ENCODE measurements at regions not wholly inside any gene's neighbourhood (a gene's known extent, or its start where the extent isn't known, plus 50 kb on each side); places are given as distances from the start of the nearest gene placed in this dataset.

GRCh38 chr2:198534756-198535155, 730.4 kb downstream of the PLCL1 start:
- TF ChIP-seq, protein P1, sequence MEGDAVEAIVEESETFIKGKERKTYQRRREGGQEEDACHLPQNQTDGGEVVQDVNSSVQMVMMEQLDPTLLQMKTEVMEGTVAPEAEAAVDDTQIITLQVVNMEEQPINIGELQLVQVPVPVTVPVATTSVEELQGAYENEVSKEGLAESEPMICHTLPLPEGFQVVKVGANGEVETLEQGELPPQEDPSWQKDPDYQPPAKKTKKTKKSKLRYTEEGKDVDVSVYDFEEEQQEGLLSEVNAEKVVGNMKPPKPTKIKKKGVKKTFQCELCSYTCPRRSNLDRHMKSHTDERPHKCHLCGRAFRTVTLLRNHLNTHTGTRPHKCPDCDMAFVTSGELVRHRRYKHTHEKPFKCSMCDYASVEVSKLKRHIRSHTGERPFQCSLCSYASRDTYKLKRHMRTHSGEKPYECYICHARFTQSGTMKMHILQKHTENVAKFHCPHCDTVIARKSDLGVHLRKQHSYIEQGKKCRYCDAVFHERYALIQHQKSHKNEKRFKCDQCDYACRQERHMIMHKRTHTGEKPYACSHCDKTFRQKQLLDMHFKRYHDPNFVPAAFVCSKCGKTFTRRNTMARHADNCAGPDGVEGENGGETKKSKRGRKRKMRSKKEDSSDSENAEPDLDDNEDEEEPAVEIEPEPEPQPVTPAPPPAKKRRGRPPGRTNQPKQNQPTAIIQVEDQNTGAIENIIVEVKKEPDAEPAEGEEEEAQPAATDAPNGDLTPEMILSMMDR (optimal IDR thresholded peaks at IDR 0.05 in 1 of 3, IDR thresholded peaks at IDR 0.05 in 1 of 3, conservative IDR thresholded peaks at IDR 0.05 in 1 of 3; ENCODE audit: extremely low read depth in 1 of 3, insufficient read depth in 2 of 3, low read length in 3 of 3): no peak
- TF ChIP-seq EZH2 (IDR thresholded peaks at IDR 0.05; ENCODE audit: low read length): no peak

All from keratinocyte (primary cell).